ENCODE measurements at regions not wholly inside any gene's neighbourhood (a gene's known extent, or its start where the extent isn't known, plus 50 kb on each side); places are given as distances from the start of the nearest gene placed in this dataset.

DNA sequence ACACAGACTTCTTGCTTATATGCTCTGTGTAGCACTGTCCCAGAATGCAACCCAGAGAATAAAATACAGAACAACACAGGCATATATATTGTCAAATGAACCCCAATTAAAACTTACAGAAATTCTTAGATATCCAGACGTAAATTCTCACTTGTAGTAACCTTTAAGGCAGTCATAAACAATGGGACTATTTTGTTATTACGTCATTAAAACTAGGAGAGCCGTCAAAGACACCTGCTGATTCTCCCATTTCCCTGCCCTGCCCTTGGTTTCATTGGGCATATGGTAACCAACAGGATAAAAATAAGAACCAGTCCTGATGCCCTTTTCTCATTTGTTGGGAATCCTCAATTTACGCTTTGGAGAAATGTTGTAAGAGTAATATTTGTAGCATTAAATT is 871.3 kb upstream of the EYS start (continued):
- TF ChIP-seq BRCA1 (IDR thresholded peaks at IDR 0.05) (no peak), BRCA1 (CRISPR knock-in tag; IDR thresholded peaks at IDR 0.05) (no peak), WHSC1 (IDR thresholded peaks at IDR 0.05; ENCODE audit: low read length) (no peak), MIER1 (IDR thresholded peaks at IDR 0.05; ENCODE audit: low read depth) (no peak)
- TF ChIP-seq, protein P1, sequence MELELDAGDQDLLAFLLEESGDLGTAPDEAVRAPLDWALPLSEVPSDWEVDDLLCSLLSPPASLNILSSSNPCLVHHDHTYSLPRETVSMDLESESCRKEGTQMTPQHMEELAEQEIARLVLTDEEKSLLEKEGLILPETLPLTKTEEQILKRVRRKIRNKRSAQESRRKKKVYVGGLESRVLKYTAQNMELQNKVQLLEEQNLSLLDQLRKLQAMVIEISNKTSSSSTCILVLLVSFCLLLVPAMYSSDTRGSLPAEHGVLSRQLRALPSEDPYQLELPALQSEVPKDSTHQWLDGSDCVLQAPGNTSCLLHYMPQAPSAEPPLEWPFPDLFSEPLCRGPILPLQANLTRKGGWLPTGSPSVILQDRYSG (tag; conservative IDR thresholded peaks at IDR 0.05; ENCODE audit: low read depth), result no peak

DNA sequence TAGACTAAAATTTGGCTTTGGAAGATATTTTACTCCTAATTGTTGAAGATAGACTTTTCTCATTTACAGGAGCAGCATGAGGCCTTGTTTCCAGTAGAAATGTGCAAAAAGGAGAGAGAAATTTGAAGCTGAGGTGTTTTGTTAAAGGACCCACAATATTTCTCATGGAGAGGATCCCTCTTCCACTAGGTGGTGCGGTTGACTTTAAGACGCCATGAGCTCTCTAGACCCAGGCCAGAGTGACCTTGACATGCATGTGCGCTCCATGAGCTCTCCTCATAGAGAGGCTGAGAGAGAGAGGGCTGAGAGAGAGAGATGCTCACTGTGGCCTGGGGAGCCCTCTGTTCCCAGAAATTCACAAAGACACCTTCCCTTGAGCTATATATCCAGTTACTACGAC is 861.2 kb upstream of the EYS start:
- DNase-seq (ENCODE audit: extremely low read depth in 1 of 4, low spot score in 3 of 4) (peak in 1 of 4 experiments; percentile 1), ATAC-seq (no peak), FAIRE-seq (no peak)
- in situ Hi-C loops (cut with MboI), result no loop called here
- no peaks in the 10 kb centered on the region for H3K9me1 ChIP-seq (ENCODE audit: control insufficient read depth, insufficient read depth, low read length)
- no peaks in the 10 kb centered on the region for H3K9me3 ChIP-seq (replicated peaks; ENCODE audit: control insufficient read depth, insufficient read depth, low read depth, low read length)
- no peaks in the 10 kb centered on the region for H3K27me3 ChIP-seq (ENCODE audit: control insufficient read depth in 2 of 2, insufficient read depth in 2 of 2, low read length in 2 of 2)
- H3K4me1 ChIP-seq (replicated peaks in 1 of 2; ENCODE audit: control insufficient read depth in 2 of 2, insufficient read depth in 2 of 2, low read length in 2 of 2), result no peaks in the 10 kb centered on the region
- no peak overlapping the region for H3K4me2 ChIP-seq (ENCODE audit: insufficient read depth, low read length)
- no peak overlapping the region for H3K27ac ChIP-seq (ENCODE audit: extremely low read depth, low read depth, low read length)
- H3K4me3 ChIP-seq, result no peak overlapping the region
- H3K9ac ChIP-seq (ENCODE audit: insufficient read depth in 1 of 2, low read depth in 2 of 2, low read length in 2 of 2), result no peak overlapping the region
- 2% methylated on average over 4 of the region's 4 CpGs for WGBS (ENCODE audit: insufficient coverage, low coverage, missing lambda C conversion rate)
- no peak for TF ChIP-seq ZNF717 (CRISPR knock-in tag; IDR thresholded peaks at IDR 0.05)
- TF ChIP-seq ZNF174 (CRISPR knock-in tag; IDR thresholded peaks at IDR 0.05), result no peak
- TF ChIP-seq, protein P2, sequence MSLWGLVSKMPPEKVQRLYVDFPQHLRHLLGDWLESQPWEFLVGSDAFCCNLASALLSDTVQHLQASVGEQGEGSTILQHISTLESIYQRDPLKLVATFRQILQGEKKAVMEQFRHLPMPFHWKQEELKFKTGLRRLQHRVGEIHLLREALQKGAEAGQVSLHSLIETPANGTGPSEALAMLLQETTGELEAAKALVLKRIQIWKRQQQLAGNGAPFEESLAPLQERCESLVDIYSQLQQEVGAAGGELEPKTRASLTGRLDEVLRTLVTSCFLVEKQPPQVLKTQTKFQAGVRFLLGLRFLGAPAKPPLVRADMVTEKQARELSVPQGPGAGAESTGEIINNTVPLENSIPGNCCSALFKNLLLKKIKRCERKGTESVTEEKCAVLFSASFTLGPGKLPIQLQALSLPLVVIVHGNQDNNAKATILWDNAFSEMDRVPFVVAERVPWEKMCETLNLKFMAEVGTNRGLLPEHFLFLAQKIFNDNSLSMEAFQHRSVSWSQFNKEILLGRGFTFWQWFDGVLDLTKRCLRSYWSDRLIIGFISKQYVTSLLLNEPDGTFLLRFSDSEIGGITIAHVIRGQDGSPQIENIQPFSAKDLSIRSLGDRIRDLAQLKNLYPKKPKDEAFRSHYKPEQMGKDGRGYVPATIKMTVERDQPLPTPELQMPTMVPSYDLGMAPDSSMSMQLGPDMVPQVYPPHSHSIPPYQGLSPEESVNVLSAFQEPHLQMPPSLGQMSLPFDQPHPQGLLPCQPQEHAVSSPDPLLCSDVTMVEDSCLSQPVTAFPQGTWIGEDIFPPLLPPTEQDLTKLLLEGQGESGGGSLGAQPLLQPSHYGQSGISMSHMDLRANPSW (CRISPR knock-in tag; IDR thresholded peaks at IDR 0.05), result no peak
- no peak for TF ChIP-seq ZNF347 (CRISPR knock-in tag; IDR thresholded peaks at IDR 0.05; ENCODE audit: low read depth)
- no peaks in the 10 kb centered on the region for H3K36me3 ChIP-seq (ENCODE audit: control insufficient read depth, insufficient read depth, low read length)
- no peaks in the 10 kb centered on the region for H4K20me1 ChIP-seq (replicated peaks; ENCODE audit: control insufficient read depth, insufficient read depth, low read length)
- POLR2A ChIA-PET, result no interaction called here
- no peak overlapping the region for H2AFZ ChIP-seq (ENCODE audit: low read depth, low read length)
- BruUV-seq (replicated peaks), result no TSS peak
- CTCF ChIA-PET (ENCODE audit: low intra/inter-chr PET ratio), result no interaction called here
- no peaks in the 10 kb centered on the region for H3K79me2 ChIP-seq (ENCODE audit: control insufficient read depth, insufficient read depth, low read length)
- intact Hi-C loops (cut with micrococcal nuclease), result no loop called here

All from K562 (cell line).